ENCODE measurements at regions not wholly inside any gene's neighbourhood (a gene's known extent, or its start where the extent isn't known, plus 50 kb on each side); places are given as distances from the start of the nearest gene placed in this dataset.

DNA sequence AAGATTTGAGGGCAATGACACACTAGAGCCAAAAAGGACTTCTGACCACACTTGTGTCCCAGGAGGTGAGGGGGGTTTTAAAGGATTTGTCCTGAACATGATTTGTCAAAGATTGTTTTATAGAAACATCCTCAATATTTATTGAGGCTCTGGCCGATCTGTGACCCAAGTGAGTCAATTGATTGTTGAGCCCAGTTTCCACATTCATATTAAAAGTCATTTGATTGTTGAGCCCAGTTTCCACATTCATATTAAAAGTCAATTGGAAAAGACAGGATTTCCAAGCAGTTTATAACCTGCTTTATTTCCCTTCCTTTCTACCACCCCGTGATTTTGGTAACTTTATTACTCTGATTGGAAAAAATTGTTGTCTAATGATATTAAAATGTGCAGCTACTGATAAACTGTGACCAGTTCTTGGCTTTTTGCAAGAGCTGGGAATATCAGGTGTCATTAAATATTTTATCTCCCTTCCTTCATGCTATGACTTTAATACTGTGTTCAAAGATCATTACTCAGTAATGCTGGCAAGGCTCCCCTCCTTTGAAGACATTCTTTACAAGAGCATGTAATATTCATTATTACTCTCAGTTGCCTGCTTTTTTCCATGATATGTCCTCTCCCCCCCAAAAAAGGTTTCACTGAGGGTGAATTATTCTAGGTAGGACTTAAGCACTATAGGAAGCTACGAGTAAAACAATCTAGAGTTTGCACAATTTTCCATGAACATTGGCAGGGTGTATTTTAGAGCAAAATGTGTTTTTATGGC, 75.3 kb downstream of the HRH4 start:
- DNase-seq: no peak
- peaks cover 0 to 4% (median 0%) of the 10 kb centered on the region in 4 donors for H3K9me3 ChIP-seq (ENCODE audit: control insufficient read depth in 4 of 4, insufficient read depth in 3 of 4, low read length in 3 of 4)
- no peak overlapping the region for H3K27ac ChIP-seq (ENCODE audit: low read depth in 1 of 2, low read length in 1 of 2)
- H3K27me3 ChIP-seq (ENCODE audit: control insufficient read depth in 3 of 3, insufficient read depth in 3 of 3, low read length in 2 of 3): no peaks in the 10 kb centered on the region
- no peak overlapping the region for H3K9ac ChIP-seq (ENCODE audit: insufficient read depth in 1 of 2, low read length in 2 of 2)
- H3K36me3 ChIP-seq (ENCODE audit: control insufficient read depth in 4 of 4, insufficient read depth in 4 of 4, low read length in 4 of 4): no peaks in the 10 kb centered on the region
- TF ChIP-seq, protein P1, sequence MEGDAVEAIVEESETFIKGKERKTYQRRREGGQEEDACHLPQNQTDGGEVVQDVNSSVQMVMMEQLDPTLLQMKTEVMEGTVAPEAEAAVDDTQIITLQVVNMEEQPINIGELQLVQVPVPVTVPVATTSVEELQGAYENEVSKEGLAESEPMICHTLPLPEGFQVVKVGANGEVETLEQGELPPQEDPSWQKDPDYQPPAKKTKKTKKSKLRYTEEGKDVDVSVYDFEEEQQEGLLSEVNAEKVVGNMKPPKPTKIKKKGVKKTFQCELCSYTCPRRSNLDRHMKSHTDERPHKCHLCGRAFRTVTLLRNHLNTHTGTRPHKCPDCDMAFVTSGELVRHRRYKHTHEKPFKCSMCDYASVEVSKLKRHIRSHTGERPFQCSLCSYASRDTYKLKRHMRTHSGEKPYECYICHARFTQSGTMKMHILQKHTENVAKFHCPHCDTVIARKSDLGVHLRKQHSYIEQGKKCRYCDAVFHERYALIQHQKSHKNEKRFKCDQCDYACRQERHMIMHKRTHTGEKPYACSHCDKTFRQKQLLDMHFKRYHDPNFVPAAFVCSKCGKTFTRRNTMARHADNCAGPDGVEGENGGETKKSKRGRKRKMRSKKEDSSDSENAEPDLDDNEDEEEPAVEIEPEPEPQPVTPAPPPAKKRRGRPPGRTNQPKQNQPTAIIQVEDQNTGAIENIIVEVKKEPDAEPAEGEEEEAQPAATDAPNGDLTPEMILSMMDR (IDR thresholded peaks at IDR 0.05; ENCODE audit: control extremely low read depth, extremely low read depth): no peak
- no peak for ATAC-seq (ENCODE audit: insufficient read depth, low FRiP score)
- no peak overlapping the region for H3K4me3 ChIP-seq
- H3K4me1 ChIP-seq (ENCODE audit: control insufficient read depth in 5 of 5, insufficient read depth in 5 of 5, low read length in 5 of 5): no peaks in the 10 kb centered on the region
- WGBS, 2 donors: 76 to 90% methylated on average over 3 of the region's 3 CpGs

DNA sequence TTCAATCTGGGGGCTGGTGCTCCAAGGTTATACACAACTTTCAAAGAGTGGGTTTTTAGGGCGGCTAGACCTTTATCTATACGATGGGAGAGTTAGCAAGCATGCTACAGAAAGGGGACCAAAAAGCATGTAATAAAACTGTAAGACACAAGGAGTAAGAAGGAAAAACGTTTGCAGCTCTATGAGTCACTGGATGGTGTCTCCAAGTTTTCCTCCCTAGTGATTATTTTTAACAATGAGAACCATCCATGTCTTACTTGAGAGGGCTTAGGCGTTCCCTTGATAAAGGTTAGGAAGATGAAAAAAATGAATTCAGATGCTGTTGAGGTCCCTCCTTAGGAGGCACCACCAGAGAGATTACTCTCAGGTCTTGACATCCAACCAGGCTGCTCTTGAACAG, 75.9 kb downstream of the HRH4 start:
- DNase-seq (no peak), ATAC-seq (ENCODE audit: insufficient read depth, low FRiP score) (no peak)
- TF ChIP-seq, protein P1 (IDR thresholded peaks at IDR 0.05; ENCODE audit: control extremely low read depth, extremely low read depth): no peak
- Histone ChIP-seq H3K27ac (ENCODE audit: low read depth in 1 of 2, low read length in 1 of 2) (no peak overlapping the region), H3K9ac (ENCODE audit: insufficient read depth in 1 of 2, low read length in 2 of 2) (no peak overlapping the region), H3K9me3 (ENCODE audit: control insufficient read depth in 4 of 4, insufficient read depth in 3 of 4, low read length in 3 of 4) (peaks cover 0 to 4% (median 0%) of the 10 kb centered on the region in 4 donors), H3K4me1 (ENCODE audit: control insufficient read depth in 5 of 5, insufficient read depth in 5 of 5, low read length in 5 of 5) (no peaks in the 10 kb centered on the region), H3K27me3 (ENCODE audit: control insufficient read depth in 3 of 3, insufficient read depth in 3 of 3, low read length in 2 of 3) (no peaks in the 10 kb centered on the region), H3K36me3 (ENCODE audit: control insufficient read depth in 4 of 4, insufficient read depth in 4 of 4, low read length in 4 of 4) (no peaks in the 10 kb centered on the region), H3K4me3 (no peak overlapping the region)
- WGBS, 2 donors: 66 to 86% methylated on average over 4 of the region's 4 CpGs

DNA sequence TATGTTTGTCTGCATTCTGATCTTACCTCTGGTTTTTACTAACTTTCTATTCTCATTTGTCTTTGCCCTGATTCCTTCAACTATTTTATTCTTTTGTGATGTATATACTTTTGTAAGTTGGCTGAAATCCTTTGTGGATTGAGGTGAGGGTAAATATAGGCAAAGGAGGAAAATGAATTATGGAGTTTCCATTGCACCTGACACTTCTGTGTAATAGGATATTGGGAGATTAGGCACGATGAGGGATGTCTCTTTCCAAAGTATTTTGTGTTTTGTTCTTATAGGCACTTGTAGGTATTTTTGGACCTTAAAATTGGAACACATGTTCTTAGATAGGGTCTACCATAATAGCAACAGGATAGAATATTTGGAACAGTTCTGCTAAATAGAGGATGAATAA, 76.4 kb downstream of the HRH4 start:
- Histone ChIP-seq H3K4me3 (no peak overlapping the region), H3K9me3 (ENCODE audit: control insufficient read depth in 4 of 4, insufficient read depth in 3 of 4, low read length in 3 of 4) (peaks cover 0 to 4% (median 0%) of the 10 kb centered on the region in 4 donors), H3K27me3 (ENCODE audit: control insufficient read depth in 3 of 3, insufficient read depth in 3 of 3, low read length in 2 of 3) (no peaks in the 10 kb centered on the region), H3K36me3 (ENCODE audit: control insufficient read depth in 4 of 4, insufficient read depth in 4 of 4, low read length in 4 of 4) (no peaks in the 10 kb centered on the region), H3K27ac (ENCODE audit: low read depth in 1 of 2, low read length in 1 of 2) (no peak overlapping the region), H3K4me1 (ENCODE audit: control insufficient read depth in 5 of 5, insufficient read depth in 5 of 5, low read length in 5 of 5) (no peaks in the 10 kb centered on the region), H3K9ac (ENCODE audit: insufficient read depth in 1 of 2, low read length in 2 of 2) (no peak overlapping the region)
- TF ChIP-seq, protein P1 (IDR thresholded peaks at IDR 0.05; ENCODE audit: control extremely low read depth, extremely low read depth): no peak
- WGBS, 2 donors: 66 to 84% methylated on average over 1 of the region's 1 CpG
- DNase-seq (no peak), ATAC-seq (ENCODE audit: insufficient read depth, low FRiP score) (no peak)
